ENCODE measurements at regions not wholly inside any gene's neighbourhood (a gene's known extent, or its start where the extent isn't known, plus 50 kb on each side); places are given as distances from the start of the nearest gene placed in this dataset.
"Not testable (repeated sequence)": the region's sequence is repeated elsewhere in the genome, so short reads cannot be mapped to it uniquely, and the experiment has no call there.

DNA sequence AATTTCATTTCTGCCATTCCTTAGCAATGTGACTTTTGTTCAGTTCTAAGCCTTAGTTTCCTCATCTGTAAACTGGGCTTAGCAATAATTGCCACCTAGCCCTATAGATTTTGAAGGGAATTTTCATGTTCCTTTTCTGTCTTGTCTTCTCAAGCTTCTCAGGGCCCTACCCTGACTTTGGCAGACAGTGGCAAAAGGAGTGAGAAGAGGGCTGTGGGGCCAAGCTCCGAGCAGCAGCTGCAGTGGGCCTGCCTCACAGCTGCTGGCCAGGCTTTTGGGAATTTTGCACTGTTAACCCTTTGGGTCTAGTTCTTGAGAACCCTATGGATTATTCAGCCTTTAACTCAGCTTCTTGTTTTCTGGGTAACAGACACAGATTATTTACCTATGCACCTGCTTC lies 67.6 kb upstream of the IGSF1 start:
- no peak for DNase-seq (ENCODE audit: low read depth)

DNA sequence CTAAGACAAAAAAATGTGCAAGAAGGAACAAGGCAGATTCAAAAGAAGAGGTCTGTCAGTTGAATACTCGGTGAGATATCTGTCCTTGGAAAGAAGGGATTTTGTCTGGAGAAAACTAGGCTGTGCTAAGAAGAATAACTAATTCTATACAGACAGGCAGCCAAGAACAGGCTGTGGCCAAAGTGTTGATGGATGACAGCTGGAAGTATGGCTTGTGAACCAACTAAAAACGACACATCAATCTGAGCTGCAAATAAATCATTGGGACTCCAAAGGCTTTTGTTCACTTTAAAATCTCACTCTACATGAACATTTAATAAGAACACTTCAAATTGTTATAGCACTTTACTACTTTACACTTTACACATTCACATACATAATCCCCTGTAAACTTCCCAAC lies 70.5 kb upstream of the IGSF1 start:
- no peak for DNase-seq (ENCODE audit: low read depth)

DNA sequence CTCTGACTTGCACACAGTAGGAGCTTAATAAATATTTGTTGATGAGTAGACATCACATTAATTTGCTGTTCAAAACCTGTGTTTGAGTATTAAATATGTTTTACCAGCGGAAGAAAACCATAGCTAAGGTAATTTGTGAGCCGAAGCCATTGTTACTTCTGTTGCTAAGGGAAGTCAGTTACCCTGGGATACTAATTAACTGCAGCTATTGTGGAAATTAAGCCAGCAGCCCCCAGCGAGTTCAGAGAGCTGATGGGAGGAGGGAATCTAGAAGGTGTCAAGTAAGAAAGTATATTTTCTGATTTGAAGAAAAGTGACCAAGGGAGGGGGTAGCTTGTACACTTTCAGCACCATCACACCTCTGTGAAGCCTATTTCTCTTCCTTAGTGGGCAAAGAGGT lies 76.7 kb upstream of the IGSF1 start:
- DNase-seq (ENCODE audit: low read depth), result no peak

DNA sequence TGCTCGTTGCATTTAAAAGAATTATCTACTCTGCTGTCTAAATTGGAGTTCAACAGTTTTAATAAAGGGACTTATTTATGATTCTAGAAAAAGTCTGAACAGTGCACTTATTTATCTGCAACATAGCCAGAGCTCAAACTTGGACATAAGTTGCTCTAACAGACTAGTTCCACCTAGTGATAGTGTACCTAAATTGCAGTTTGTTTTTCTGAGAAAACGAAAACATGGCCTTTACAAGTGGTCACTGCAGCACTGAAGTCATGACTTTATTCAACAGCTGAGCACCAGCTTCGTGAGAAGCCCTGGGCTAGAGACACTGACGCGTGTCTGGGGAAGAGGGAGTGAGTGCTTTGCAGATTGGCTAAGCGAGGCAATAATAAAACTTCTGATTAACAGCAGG lies 77.3 kb upstream of the IGSF1 start:
- DNase-seq (ENCODE audit: low read depth), result no peak

DNA sequence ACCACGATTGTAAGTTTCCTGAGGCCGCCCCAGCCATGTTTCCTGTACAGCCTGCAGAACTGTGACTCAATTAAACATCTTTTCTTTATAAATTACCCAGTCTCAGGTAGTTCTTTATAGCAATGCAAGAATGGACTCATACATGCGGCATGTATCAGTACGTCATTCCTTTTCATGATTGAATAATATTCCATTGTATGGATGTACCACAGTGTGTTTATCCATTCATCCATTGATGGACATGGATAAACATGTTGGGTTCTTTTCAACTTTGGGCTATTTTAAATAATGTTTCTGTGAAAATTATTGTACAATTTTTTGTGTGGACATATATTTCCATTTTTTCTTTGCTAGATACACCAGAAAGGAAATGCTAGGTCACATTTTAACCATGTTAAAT lies 99.2 kb upstream of the IGSF1 start:
- no peak for DNase-seq (ENCODE audit: low read depth)

DNA sequence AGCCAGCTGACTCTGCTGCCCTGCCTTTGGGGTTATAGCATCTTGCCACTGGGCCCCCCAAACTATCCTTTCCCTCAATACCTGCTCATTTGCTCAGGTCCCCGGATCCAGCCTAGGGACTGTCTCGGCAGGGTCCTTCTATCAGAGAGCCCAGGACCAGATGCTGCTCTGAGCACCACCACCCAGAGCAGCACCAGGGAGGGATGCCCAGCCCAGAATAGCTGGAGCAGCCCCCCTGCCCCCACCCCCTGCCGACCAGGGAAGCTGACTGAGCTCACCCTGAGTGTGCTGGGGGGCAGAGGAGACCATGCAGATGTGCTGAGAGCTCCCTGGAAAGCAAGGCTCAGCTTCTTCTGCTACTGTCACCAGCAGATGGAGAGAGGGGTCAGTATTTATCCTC lies 103.6 kb upstream of the IGSF1 start:
- DNase-seq (ENCODE audit: low read depth), result no peak

DNA sequence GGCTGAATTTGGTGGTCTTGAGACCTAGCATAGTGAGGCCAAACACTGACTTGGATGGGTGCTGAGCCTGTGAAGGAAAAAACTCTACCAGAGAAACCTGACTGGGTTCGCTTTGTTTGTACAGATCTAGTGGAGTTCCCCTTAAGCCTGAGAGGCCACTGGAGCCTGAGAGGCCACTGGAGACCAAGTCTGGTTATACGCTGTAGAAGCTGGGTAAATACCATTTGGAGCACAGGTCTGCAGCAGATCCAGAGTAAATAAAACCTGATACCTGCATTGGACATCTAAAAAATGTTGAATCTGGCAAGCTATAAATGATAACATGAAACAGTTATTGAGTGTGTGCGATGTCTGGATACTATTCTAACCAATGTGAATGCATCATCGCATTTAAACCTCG lies 104.3 kb upstream of the IGSF1 start:
- no peak for DNase-seq (ENCODE audit: low read depth)

DNA sequence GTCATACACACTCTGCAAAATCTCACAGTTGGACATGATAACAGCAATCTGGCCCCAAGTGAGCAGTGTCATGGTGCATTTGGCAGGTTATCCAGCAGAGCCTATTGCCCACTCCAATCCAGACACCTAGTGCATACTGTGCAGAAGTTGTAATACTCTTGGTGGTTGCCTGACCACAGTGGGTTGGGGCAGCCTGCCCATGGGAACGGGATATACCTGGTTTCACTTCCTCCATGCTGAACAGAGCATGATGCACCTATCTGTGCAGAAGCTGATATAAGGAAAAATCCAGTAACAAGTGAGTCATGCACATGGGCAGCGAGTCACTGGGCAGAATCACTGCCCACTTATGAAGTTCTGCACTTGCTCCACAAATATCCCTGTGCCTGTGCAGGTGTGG lies 105.3 kb upstream of the IGSF1 start:
- no peak for DNase-seq (ENCODE audit: low read depth)

DNA sequence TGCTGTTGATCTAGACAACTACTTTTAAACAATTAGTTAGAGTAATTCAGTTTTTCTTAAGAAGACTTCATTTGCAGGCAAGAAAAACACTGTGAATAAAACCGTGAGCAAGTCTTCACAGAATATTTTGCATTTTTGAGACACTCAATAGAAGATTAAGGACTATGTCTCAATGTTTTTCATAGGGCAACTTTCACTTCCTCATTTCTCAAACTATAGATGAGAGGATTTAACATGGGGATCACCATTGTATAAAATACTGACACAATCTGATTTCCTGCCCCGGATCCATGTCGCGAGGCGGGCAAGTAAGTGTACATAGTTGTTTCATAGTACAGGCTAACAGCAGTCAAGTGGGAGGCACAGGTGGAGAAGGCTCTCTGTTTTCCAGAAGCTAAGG lies 108.8 kb upstream of the IGSF1 start:
- DNase-seq (ENCODE audit: low read depth), result no peak

DNA sequence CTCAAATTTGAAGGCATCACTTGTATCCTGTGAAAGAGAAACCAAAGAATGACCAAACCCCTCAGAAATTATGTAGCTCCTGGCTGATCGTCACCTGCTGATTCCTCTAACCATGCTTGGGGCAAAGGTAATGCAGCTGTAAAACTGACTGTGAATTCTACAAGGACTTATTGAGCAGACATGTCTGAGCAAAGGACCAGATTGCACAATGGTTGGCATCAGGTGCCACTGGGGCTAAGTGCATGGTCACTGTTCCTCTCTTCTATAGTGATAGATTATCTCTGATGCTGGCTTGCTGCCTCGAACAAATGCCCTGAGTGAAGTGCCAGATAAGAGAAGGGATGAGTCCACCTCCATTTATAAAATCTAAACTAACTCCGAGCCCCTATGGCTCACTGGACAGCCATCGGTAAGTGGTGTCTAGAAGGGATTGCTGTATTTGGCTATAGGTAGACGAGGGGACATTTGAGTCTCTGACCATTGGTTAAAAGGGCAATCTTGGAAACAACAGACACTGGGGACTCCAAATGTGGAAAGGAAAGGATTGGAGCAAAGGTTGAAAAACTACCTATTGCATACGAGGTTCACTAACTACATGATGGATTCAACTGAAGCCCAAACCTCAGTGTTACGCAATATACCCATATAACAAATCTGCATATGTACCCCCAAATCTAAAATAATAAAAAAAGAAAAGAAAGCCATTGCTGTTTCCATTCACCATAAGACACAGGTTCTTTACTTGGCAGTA lies 110.7 kb upstream of the IGSF1 start:
- DNase-seq (ENCODE audit: low read depth), result no peak

DNA sequence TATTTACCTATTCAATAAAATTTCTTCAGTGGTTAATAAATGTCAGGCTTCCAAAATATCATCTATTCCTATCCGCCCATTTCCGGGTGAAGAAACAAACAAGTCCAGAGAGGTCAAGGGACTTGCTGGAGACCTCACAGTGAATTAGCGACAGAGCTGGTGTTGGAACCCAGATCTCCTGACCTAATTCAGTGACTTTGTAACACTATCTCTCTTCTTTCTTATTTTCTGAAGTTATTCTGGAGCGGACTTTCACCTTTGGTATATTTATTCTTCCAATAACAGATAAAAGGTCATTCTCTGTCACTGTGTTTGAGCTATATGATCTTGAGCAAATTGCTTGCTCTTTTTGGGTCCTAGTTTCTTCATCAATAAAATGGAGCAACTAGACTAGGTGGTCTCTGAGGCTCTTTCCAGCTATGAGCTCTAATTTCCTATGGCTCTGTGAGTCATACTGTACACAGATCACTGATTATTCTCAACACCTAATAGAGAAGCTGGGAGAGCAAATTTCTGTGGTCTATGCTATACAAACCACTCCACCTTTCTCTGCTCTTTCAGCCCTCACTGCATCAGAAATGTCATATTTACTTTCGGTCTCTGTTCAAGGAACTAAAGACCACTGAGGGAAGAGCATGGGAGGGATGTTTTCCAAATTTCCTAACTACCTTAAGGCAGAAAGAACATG lies 113.2 kb upstream of the IGSF1 start:
- DNase-seq (ENCODE audit: low read depth), result no peak

DNA sequence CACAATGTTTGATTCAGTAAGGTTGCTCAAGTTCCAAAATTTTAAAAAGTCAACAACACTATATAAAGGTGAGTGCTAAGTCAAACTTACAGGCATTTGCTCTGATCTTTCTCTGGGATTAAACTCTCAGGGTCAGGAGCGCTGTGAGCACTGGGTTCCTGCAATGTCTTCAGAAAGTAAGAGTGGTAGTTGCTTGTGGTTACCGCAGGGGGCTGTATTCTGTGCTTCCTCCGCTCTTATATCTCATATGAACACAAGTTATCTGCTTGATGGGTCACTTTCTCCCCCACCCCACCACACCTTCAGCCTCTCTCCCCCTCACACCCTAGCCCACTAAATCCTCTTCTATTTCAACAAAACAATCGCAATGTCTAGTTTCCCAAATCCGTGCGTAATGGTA lies 116.4 kb upstream of the IGSF1 start:
- peak; percentile 2 for DNase-seq (ENCODE audit: low read depth)

DNA sequence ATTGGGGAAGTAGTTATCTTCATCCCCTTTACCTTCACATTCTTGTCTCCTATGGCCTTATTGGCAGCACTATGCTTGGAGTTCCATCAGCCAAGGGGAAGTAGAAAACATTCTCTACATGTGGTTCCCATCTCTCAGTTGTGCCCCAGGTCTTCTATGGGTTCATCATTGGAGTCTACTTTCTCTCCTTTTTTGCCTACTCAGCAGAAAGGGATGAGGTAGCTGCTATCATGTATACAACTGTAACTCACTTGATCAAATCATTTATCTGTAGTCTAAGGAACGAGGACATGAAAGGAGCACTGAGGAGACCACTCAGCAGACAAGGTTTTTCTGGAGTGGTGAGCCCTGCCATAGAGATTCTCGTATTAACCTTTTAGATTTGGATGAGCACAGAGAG lies 119.0 kb upstream of the OR13H1 start:
- no peak for DNase-seq (ENCODE audit: low read depth)

DNA sequence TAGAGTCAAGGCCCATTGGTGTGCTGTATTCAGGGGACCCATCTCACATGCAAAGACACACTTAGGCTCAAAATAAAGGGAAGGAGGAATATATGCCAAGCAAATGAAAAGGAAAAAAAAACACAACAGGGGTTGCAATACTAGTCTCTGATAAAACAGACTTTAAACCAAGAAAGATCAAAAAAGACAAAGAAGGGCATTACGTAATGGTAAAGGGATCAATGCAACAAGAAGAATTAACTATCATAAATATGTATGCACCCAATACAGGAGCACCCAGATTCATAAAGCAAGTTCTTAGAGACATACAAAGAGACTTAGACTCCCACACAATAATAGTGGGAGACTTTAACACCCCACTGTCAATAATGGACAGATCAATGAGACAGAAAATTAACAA lies 113.4 kb upstream of the OR13H1 start:
- DNase-seq (ENCODE audit: low read depth), result not testable (repeated sequence)

DNA sequence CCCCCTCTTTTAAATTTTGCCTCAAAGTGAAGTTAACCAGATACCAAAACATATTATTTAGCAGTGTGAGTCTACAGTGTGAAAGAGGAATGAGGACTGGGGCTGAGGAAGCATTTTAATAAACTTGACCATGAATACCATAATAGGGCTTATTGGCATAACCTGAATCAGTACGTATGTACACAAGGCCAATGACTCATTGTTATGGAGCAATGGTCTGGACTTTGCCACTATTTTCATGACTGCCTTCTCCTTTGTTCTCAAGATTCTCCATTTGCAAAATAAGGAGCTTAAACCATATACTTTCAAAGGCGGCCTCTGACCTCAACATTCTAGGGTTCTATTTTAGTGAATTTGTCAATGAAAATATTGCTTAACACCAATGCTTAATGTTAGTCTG lies 102.8 kb upstream of the OR13H1 start:
- no peak for DNase-seq (ENCODE audit: low read depth)

DNA sequence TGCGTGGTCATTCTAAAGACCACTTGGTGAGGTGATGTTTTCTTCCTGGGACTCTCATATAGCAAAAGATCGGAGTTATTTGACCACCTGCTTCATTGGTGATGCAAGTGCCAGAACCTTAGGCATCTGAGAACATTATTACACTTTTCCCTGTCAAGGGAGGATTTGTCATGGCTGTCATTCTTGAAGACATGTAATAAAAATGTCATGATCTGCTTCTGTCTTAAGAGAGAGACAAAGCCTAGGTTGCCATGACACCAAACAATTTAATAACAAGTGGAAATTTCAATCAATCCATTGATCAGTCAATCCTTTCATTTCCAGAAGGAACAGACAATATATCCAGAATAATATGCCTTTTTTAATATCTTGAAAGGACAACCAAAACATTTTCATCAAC lies 97.9 kb upstream of the OR13H1 start:
- no peak for DNase-seq (ENCODE audit: low read depth)

DNA sequence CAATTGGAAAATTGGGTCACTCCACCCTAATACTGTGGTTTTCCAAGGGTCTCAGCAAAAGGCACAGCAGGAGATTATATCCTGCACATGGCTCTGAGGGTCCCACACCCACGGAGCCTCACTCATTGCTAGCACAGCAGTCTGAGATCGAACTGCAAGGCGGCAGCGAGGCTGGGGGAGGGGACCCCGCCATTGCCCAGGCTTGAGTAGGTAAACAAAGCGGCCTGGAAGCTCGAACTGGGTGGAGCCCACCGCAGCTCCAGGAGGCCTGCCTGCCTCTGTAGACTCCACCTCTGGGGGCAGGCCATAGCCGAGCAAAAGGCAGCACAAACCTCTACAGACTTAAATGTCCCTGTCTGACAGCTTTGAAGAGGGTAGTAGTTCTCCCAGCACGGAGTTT lies 82.0 kb upstream of the OR13H1 start:
- DNase-seq (ENCODE audit: low read depth), result not testable (repeated sequence)

DNA sequence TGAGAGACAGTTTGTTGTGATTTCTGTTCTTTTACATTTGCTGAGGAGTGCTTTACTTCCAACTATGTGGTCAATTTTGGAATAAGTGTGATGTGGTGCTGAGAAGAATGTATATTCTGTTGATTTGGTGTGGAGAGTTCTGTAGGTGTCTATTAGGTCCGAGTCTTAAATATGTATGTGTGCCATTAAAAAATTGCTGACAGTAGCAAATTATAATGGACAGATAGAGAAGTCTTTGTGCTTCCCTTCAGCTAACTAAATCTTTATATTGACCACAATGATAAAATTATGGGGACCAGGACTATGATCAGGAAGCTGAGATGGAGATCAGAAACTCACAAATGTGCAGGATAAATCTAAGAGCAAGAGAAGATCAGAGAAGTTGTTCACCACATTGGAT lies 70.1 kb upstream of the OR13H1 start:
- not testable (repeated sequence) for DNase-seq (ENCODE audit: low read depth)

DNA sequence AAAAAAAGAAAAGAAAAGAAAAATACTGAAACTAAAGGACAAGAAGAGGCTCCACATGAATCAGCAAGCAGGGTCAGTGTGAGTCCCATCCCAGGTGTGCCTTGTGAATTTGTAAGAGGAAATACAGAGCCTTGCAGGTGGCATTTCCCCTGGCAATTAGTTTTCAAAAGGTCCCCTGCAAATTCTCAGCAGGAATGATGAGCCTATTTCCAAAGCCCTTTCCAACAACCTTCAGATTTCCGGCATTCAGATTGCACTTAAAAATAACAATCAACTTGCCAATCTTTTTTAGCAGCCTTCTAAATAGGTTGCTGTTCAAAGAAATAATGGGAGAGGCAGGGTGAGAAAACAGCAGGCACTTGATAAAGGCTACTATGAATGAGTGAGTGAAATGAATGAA lies 66.4 kb upstream of the OR13H1 start:
- no peak for DNase-seq (ENCODE audit: low read depth)

Measured in CMK (cell line).